HG02885 (cell line): ENCODE measurements at regions not wholly inside any gene's neighbourhood (a gene's known extent, or its start where the extent isn't known, plus 50 kb on each side); places are given as distances from the start of the nearest gene placed in this dataset.
"Not testable (repeated sequence)": the region's sequence is repeated elsewhere in the genome, so short reads cannot be mapped to it uniquely, and the experiment has no call there.

ENCODE experiments used
- ATAC-seq: cut with Tn5 transposase; IDR thresholded peaks from one replicate; pipeline ENCODE4 v1.9.1; 2021; ENCODE audit warnings: mild to moderate bottlenecking; ENCODE audit not compliant: unreplicated experiment, poor library complexity

GRCh38 chr2:16720737-16721136 lies 55.1 kb upstream of the CYRIA start:
- not testable (repeated sequence) for ATAC-seq

- no peak for ATAC-seq
Observed at GRCh38 chr2:16719485-16719808, 53.8 kb upstream of the CYRIA start.

- ATAC-seq: no peak
Observed at GRCh38 chr2:16718576-16719484, 53.2 kb upstream of the CYRIA start.

- ATAC-seq: peak; percentile 38
Observed at GRCh38 chr2:16717477-16717876, 51.8 kb upstream of the CYRIA start.

DNA sequence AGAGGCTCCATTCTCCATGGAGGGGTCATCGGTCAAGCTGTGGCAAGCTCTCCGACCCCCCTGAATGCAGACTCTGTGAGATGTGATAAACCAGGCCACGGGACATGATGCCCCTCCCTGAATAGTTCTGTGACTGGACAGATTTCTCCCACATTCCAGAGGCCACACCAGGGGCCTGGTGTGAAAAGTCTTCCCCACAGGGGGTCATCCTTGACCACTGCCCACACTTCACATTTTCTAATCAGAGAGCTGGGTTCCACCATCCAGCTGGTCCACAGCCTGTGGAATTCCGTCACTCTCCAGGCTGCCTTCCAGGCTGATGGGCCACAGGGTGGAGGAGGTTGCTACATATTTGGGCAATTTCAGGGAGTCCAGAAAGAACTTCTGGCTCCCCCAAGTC lies 51.3 kb upstream of the CYRIA start:
- no peak for ATAC-seq

DNA sequence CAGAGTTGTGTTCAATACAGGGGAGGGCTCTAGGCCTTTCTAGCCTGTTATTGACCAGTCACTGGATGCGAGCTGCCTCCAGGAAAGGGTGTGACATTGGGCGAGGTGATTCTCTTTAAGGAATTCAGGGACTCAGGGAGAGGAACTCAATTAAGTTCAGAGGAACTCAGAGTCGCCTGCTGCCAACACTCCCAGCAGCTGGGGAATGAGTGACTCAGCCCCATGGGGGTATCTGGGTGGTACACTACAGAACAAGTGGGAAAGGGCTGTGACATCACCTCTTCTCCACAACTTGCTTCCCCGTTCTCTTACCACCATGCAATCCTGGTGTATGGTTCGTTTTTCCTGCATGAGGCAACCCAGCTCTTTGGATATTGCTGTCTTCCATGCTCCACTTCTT lies 50.4 kb upstream of the CYRIA start:
- no peak for ATAC-seq
